Stimulated activated CD4-positive, alpha-beta T cell treated with anti-CD3 and anti-CD28 coated beads, Interleukin-1b, Interleukin-23, amount 100 ng/mL, for 1 hour (primary cell): ENCODE measurements at regions not wholly inside any gene's neighbourhood (a gene's known extent, or its start where the extent isn't known, plus 50 kb on each side); places are given as distances from the start of the nearest gene placed in this dataset.

Experiments
- DNase-seq, 2 donors: peaks; one replicate each; pipeline ENCODE4 v3.0.0-alpha.2; 2020; ENCODE audit warnings: low read depth in 2 of 2

DNA sequence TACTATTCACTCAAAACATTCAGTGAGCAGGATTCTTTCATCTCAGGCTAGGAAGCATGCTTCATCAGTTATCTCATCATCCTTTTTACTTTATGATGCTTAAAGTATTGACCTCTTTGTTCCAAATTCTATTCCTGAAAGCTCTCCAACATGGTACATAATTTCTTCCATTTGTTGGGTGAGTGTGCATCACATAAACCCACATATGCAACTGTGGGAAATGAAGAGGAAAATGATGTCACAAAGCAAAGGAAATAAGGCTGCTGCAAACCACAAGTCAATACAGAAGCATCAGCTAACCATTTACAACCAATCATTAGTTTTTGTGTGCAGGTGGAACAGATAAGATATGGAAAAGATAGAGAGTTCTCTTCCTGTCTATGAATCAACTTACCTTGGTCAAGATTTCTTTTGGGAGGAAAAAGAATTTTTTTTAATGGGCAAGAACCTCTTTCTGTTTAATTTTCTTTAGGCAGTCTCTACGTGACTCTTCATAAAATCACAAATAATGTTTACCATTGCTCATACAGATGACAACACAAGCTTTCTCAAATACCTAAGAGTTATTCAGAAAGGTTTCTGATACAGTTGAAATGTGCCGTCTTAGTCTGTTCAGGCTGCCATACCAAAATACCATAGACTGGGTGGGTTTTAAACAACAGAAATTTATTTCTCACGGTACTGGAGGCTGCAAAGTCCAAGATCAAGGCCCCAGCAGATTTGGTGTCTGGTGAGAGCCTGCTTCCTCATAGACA lies 259.9 kb downstream of the ADGRG6 start:
- DNase-seq: no peak

DNA sequence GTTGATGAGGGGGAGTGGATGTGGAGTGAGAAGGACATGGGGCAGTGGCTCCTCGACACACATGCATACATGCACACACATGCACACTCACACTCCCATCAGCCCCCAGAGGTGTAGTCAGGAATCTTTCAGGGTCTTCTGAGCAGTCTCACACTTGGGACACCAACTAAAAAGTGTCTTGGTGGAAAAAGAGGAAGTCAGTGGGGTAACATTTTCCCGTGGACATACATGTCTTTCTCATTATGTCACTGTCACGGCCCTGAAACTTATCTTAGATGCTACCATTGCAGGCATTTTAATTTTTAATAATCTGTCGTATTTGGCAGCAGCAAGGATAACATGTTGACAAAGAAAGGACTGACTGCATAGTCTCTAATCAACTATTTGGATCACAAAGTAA lies 261.1 kb downstream of the ADGRG6 start:
- no peak for DNase-seq

DNA sequence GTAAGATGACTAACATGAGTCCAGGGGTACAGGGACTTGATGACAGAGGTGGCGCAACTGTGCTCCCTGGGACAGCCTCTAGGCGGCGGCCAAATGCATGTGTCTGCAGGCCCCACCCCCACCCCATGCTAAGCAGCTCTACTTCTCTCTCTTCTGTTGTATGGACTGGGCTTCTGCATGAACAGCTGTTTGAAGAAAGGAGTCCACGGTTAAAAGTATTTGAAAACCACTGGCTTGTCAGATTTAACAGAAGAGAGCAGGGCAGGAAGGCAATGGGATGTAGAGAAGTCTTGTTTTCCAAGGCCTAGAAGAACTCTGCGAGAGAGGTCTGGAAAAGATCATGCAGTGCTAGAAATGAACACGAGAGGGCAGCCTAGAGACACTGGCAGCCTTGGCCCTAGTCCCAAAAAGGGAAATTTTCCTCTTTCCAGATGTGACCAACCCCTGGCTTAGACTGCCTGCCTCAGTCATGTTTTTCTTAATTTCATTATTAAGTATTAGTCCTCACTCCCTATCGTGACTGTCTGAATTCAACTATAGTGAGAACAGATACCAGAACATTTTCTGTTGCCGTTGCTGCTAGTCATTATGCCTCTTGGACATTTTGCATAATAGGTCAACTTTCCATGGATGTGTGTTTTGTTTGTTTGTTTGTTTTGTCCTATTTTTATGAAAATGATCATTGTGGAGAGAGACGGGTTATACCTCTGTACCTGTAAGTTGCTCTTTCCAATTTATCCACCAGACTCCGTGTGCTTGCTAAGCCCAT lies 265.0 kb downstream of the ADGRG6 start:
- DNase-seq: peak in 1 of 2 donors; percentile 28

DNA sequence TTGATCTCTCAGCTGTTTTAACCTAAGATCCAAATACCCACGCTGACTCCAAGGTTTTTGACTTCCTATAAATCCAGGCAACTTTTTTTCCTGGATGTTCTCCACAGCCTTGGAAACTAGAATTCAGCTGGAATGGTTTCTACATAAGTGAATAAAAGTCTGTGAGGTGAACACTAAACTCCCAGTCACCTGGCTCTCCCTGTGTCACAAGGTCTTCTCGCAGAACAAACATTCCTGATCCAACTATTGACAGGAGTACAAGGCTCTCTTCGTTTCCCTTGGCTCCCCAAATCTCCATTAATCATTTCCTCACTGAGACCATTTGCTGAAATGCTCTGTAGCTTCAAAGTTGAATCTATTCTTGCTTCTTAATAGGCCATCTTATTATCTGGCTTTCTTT lies 265.7 kb downstream of the ADGRG6 start:
- no peak for DNase-seq

DNA sequence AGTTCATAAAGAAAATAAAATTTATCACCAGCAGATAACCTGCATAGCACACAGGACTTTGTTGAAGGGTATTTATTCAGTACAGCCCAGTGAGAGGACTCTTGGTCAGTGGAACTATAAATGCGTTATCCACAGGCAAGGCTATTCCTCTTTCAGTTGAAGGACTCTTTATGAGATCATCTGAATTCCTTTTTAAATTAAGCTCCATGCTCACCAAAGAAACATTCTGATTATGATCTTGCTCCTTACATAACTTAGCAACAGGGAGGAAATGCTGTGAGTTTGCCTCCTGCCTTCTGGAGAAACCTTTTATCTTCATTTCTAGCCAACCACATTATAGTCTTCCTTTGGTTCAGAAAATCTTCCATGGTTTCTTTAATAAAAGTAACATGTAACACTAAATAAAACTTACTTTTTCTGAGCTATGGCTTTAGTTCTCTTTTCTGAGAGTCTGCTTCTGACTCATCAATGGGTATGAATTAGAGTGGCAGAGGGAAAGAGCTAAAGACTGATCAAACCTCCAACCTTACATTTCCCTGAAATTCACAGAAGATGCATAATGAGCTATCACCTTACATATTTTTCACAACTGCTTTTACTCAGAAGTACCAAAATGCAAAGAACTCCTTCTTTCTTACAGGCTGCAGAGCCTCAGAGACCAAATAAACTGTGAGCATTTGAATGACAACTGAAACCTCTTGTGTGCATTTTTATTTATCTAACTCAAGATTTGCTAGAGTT lies 267.2 kb downstream of the ADGRG6 start:
- DNase-seq: no peak

DNA sequence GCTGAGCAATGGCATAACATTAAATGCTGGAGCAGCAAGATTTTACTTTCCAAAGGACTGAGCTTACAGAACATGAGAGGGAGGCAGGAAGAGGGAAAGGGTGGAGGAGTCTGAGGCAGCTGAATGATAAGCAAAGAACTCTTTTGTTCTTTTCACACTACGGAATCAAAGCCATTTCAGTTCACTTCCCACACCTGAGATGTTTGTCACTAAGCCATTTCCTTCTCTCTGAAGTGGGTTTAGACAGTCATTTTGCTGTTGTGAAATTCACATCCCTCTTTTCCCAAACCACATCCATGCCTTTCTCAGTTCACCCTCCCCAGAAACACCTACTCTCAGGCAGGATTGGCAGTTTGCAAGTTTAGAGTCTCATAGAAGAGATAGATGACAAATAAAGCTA lies 267.9 kb downstream of the ADGRG6 start:
- DNase-seq: no peak

DNA sequence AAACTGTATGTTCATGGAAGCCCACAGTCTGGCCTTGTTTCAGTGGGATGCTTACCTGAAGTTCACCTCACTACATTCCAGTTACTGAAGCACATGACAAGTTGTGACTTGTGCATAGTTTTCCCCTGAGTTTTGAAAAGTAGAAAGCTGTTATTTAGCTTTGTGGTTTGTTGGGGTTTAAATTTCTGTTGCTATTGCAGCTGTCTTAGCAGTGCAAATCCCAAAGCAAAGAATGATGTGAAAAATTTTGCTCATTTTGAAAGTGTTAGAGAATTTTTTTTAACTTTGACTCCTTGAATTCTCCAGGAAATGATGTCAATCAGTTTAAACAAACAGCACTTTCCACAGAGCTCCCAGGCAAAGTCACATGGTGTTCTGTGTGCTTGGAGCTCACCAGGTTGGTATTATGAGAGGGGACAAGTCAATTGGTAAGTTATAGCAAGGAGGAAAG lies 268.4 kb downstream of the ADGRG6 start:
- no peak for DNase-seq

DNA sequence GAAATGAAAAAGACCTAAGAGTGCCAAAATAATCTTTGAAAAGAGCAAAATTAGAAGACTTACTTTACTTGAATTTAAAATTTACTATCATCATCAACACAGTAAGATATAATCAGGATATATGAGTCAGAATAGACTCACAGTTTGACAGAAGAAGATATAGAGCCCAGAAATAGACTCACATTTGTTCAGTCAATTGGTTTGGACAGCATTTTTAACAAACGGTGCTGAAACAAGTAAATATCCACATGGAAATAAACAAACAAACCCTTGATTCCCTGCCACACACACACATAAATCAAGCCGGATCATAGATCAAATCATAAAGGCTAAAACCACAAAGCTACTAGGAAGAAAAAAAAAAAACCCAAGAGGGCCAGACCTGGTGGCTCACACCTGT lies 291.1 kb downstream of the ADGRG6 start:
- DNase-seq: no peak

DNA sequence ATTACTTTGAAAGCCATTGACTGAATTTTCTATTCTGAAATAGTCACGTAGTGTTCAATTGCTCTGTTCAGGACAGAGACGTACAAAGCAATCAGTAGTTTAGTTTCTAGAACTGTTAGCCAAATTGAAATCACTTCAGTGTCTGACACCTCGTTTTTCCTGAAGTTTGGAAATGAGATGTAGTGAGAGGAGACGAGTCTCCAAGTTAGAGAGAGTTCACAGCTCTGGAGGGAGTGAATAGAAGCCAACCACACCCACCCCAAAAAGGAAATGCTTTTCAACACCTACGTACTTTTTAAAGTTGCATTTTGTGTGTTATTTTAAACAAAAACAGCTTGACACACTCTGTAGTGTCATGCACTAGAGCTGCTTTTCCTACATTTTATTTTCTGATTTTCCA lies 296.0 kb downstream of the ADGRG6 start:
- DNase-seq: no peak

DNA sequence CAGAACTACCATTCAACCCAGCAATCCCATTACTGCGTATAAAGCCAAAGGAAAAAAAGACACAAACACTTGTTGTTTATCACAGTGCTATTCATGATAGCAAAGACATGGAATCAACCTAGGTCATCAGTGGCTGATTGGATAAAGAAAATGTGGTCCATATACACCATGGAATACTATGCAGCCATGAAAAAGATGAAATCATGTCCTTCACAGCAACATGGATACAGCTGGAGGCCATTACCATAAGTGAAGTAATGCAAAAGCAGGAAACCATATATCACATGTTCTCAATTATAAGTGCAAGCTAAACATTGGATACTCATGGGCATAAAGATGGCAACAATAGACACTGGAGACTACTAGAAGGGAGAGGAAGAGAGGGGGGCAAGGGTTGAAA lies 299.6 kb downstream of the ADGRG6 start:
- DNase-seq: no peak

DNA sequence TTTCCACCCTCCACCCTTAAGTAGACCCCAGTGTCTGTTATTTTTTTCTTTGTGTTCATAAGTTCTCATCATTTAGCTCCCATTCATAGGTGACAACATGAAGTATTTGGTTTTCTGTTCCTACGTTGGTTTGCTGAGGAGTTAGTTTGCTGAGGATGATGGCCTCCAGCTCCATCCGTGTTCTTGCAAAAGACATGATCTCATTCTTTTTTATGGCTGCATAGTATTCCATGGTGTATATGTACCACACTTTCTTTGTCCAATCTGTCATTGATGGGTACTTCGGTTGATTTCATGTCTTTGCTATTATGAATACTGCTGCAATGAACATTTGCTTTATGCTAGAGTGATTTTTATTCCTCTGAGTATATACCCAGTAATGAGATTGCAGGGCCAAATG lies 301.2 kb downstream of the ADGRG6 start:
- DNase-seq: no peak

DNA sequence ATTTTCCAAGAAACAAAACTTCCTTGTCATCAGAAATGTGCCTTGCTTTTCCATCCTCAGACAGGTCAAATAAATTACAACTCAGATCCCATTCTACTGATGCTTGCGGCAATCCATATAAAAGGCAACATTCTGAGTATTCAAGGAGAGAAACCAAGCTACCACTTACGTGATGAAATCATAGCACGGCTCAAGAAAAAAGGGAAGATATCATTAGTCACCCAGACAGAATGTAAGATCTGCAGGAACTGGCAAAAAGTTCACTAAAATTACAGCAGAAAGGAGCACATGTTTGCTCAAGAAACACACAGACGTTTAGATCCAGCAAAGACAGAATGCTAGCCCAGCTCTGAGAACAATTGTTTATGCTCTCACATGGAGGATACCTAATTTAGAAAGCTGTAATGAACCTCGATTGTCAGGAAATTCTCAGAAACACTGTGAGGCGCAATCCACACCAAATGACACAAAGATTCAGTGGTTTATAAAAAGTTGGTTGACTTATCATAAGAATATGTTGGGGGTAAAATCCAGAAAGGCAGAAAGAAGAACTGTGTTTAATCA lies 304.2 kb downstream of the ADGRG6 start:
- DNase-seq: no peak

DNA sequence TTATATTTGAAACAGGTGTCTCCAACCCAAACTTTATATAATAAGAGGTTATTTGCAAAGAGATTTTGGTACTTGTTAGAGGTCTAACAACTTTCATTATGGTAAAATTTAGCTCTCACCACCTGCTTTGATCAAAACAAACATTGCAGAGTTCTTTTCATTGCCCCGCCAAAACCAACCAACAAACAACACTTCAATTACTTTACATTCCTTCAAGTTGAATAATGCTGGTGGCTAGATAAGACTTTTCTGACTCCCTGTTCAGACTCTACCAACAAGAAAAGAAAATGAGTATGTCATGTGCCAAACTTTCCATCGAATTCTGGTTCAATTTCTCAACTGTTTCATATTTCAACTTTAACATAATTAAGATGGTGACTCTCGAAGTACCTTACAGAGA lies 311.1 kb downstream of the ADGRG6 start:
- no peak for DNase-seq

DNA sequence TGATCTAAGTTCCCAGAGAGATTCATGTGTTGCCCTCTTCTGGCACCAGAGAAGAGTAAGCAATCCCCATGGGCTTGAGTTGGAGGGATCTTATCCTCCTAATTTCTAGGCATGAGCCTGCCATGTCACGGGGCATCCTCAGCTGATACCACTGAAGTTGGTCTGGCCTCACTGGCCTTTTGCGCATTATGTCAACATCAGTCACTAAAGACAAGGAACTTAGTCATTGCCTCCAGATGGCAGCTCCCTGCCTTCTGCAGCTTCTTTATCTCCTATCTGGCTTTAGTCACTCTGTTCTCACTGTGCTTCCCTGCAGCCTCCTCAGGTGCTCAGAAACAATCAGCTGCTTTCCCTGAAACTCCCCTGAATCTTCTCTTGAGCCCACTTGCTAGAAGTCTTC lies 312.2 kb downstream of the ADGRG6 start:
- DNase-seq: no peak

DNA sequence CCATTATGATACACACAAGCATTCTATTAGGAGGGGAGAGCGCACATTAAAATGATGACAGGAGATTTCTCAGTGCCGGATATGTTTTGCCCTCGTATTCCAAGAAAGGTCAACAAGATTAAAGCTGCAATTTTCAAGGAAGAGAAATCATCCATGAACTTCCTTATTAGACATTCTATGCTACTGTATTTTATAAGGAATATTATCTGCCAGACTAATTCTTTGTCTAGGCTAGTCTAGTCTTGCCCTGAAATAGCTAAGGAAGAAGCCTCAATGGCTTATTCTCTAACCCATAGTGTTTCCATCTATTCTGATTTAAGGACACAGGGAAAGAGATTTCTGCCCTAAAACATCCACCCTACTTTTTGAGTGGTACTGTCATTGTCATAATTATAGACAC lies 315.4 kb downstream of the ADGRG6 start:
- no peak for DNase-seq

DNA sequence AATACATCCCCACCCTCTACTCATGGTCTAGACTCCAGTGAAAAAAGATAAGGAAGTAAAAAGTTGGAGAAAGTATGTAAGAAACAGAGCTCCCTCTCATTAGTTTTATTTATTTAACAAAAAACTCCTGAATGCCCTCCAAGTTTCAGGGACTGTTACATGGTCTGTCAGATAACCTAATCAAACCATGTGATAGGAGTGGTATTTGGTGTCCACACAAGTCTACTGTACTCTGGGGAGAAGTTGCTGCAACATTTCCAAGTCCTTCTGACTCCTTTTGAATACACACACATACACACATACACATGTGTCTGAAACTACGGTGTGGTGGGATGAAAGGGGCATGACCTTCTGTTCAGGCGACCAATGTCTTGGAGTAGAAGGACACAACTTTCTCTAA lies 320.0 kb downstream of the ADGRG6 start:
- no peak for DNase-seq

DNA sequence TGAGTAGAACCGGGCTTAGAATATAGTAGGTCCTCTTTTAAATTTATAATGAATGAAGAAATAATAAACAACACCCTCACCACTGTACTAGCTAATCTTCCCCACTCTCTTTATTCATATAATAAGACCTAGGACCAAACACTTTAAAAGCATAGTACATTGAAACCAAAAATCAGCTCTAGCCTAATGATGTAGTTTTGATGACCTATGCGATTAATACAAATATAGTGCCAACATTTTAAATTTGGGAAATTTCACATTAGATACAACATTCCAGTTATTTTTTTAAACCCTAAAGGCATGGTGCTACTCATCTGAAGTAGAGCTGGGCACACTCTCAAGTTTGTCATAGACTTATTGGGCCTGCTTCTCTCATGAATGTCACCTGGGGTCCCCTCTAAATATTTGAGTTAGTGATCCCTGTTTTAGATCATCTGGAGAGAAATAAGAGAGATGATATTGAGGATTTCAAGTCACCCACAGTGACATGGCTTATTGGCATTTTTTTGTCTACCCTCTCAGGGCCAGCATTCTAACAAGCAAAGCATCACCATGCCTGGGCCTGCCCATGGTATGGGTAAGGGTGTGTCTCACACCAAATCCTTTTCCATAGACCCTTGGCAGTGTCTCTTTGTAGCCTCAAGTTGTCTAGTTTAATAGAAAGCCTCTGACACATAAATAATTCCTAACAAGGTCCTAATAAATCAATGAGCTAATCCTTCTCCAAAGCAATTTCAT lies 319.8 kb downstream of the HIVEP2 start:
- DNase-seq: no peak

DNA sequence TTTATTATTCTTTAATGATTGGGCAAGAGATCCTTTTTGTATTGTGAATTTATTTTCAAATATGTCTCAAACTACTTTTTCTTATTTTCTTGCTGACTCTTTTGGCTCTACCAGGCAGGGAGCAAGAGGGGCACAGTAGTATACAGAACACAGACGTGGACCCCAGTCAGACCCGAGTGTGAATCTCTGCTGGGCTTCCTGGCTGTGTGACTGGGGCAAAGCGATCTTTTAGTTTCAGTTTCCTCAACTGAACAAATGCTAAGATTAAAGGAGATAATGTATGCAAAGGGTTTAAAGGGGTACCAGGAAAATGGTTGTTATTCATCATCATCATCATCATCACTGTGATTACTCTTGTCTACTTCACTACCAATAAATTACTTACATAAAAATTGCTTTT lies 317.5 kb downstream of the HIVEP2 start:
- DNase-seq: no peak

DNA sequence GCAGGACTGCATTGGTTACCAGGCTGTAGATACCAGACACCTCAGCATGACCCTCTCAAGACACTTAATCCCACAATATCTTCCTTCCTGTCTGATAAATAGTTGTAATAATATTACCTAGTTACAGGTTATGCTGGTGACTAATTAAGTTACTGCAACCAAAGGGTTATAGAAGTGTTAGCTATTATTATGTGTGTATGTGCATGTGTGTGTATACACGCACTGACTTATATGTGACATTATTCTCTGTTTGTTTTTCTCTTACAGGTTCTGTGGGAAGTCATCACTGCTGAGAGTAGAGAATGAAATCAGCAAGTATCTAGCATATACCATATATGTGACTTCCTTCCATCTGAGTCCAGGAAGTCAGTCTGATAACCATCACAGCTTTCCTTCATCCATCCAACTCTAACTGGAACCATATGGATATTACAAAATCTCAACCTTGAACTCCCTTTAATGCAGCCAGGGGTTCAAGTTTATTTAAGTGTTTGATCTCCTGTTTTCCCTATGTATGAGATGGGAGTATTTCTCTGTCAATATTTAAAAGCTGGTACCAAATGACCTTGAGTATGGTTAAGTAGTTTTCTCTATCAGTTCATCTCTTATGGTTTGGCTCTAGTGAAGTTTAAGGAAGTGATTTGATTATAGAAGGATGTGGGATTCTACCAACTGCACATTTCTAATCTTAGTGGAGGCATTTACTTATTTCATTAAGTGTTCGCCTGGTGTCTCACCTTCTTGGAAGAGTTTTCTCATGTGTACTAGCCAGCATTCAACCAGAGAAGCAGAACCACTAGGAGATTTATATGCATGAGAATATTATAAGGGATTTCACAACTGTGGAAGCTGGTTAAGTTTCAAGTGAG lies 313.2 kb downstream of the HIVEP2 start:
- no peak for DNase-seq

DNA sequence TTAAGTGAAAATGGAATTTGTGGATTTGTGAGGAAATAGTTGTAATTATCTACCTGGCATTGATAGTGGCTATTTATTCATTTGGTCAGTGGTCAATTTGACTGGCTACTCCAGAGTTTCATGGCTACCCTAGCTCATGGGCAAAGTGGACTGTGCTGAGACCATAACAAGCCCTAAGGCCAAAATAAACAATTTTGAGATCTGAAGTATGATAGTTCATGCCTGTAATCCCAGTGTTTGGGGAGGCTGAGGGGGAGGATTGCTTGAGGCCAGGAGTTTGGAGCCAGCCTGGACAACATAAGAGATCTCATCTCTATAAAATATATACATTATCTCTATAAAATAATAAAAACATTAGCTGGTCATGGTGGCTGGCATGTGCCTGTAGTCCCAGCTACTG lies 311.7 kb downstream of the HIVEP2 start:
- no peak for DNase-seq

DNA sequence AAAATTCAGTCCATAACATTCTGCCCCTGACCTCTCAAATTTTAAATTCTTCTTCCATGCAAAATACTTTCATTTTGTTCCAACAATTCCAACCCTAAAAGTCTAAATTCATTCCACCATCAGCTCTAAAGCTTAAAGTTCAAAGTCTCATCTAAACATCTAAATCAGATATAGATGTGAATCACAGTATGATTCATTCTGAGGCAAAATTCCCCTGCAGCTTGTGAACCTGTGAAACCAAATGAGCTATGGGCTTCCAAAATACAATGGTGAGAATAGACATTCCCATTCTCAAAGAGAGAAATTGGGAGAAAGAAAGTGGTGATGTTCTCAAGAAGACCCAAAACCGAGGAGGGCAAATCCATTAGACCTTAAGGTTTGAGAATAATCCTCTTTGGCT lies 309.8 kb downstream of the HIVEP2 start:
- no peak for DNase-seq
